KMS-11 (cell line): ENCODE measurements at regions not wholly inside any gene's neighbourhood (a gene's known extent, or its start where the extent isn't known, plus 50 kb on each side); places are given as distances from the start of the nearest gene placed in this dataset.

Source experiments
- H2AFZ ChIP-seq: fragments of 200-600 bp; sonication (generic); 2 replicates; pipeline ENCODE4 v1.6.1; 2016; ENCODE audit warnings: antibody characterized with exemption, mixed run types, low read depth
- H3K27ac ChIP-seq: fragments of 200-600 bp; sonication (generic); 2 replicates; pipeline ENCODE4 v1.6.1; 2016; ENCODE audit warnings: mild to moderate bottlenecking, mixed run types
- H3K27me3 ChIP-seq: fragments of 200-600 bp; sonication (generic); 2 replicates; pipeline ENCODE4 v1.6.1; 2017; ENCODE audit warnings: mild to moderate bottlenecking, low read depth, mixed run types, moderate library complexity; ENCODE audit not compliant: insufficient read depth
- H3K36me3 ChIP-seq: fragments of 200-600 bp; sonication (generic); 2 replicates; pipeline ENCODE4 v1.6.1; 2017; ENCODE audit warnings: mild to moderate bottlenecking, mixed run types; ENCODE audit not compliant: insufficient read depth
- H3K4me1 ChIP-seq: fragments of 200-600 bp; sonication (generic); 2 replicates; pipeline ENCODE4 v1.6.1; 2016; ENCODE audit warnings: mild to moderate bottlenecking, low read depth, mixed run types; ENCODE audit not compliant: poor library complexity, severe bottlenecking
- H3K4me2 ChIP-seq: fragments of 200-600 bp; sonication (generic); 2 replicates; pipeline ENCODE4 v1.7.0; 2016; ENCODE audit warnings: mild to moderate bottlenecking, mixed run types
- H3K4me3 ChIP-seq: fragments of 200-600 bp; sonication (generic); IDR thresholded peaks from 2 replicates; pipeline ENCODE4 v1.6.1; 2017; ENCODE audit warnings: low read depth, low read length, mixed read lengths; ENCODE audit not compliant: insufficient read depth
- H3K79me2 ChIP-seq: fragments of 200-600 bp; sonication (generic); 2 replicates; pipeline ENCODE4 v1.6.1; 2016; ENCODE audit warnings: low read depth, mixed run types; ENCODE audit not compliant: insufficient read depth
- H3K9ac ChIP-seq: fragments of 200-600 bp; sonication (generic); 2 replicates; pipeline ENCODE4 v1.6.1; 2016; ENCODE audit warnings: mild to moderate bottlenecking, mixed run types
- H4K20me1 ChIP-seq: fragments of 200-600 bp; sonication (generic); 2 replicates; pipeline ENCODE4 v1.6.1; 2016; ENCODE audit warnings: mild to moderate bottlenecking, mixed run types; ENCODE audit not compliant: insufficient read depth
- CTCF ChIP-seq: fragments of 200-600 bp; sonication (generic); conservative IDR thresholded peaks from 2 replicates; pipeline ENCODE4 v1.6.1; 2017; ENCODE audit warnings: low read depth, mild to moderate bottlenecking, antibody characterized with exemption, low read length, moderate library complexity, mixed read lengths

- Histone ChIP-seq H3K27ac (no peak overlapping the region), H3K36me3 (no peaks in the 10 kb centered on the region), H3K4me3 (no peak overlapping the region), H3K4me1 (no peaks in the 10 kb centered on the region), H3K79me2 (no peaks in the 10 kb centered on the region), H3K4me2 (no peak overlapping the region), H4K20me1 (no peaks in the 10 kb centered on the region), H3K9ac (no peak overlapping the region), H2AFZ (no peak overlapping the region), H3K27me3 (no peaks in the 10 kb centered on the region)
- no peak for TF ChIP-seq CTCF
Measured at GRCh38 chr16:52611817-52612673, 65.1 kb upstream of the TOX3 start.

- Histone ChIP-seq H3K27me3 (no peaks in the 10 kb centered on the region), H2AFZ (no peak overlapping the region), H3K79me2 (no peaks in the 10 kb centered on the region), H4K20me1 (no peaks in the 10 kb centered on the region), H3K4me2 (no peak overlapping the region), H3K27ac (no peak overlapping the region), H3K4me1 (no peaks in the 10 kb centered on the region), H3K4me3 (no peak overlapping the region), H3K9ac (no peak overlapping the region), H3K36me3 (no peaks in the 10 kb centered on the region)
- no peak for TF ChIP-seq CTCF
Measured at GRCh38 chr16:52603015-52603414, 56.1 kb upstream of the TOX3 start.

- Histone ChIP-seq H3K9ac (no peak overlapping the region), H2AFZ (no peak overlapping the region), H3K4me3 (no peak overlapping the region)
Measured at GRCh38 chr16:52597772-52598483, 51.0 kb upstream of the TOX3 start.

More at GRCh38 chr16:52597772-52598483, 51.0 kb upstream of the TOX3 start:
- no peaks in the 10 kb centered on the region for H4K20me1 ChIP-seq
- H3K27me3 ChIP-seq, result no peaks in the 10 kb centered on the region
- no peaks in the 10 kb centered on the region for H3K36me3 ChIP-seq
- H3K4me1 ChIP-seq, result no peaks in the 10 kb centered on the region
- no peaks in the 10 kb centered on the region for H3K79me2 ChIP-seq
- H3K4me2 ChIP-seq, result no peak overlapping the region
- no peak for TF ChIP-seq CTCF
- no peak overlapping the region for H3K27ac ChIP-seq
